ENCODE measurements at regions not wholly inside any gene's neighbourhood (a gene's known extent, or its start where the extent isn't known, plus 50 kb on each side); places are given as distances from the start of the nearest gene placed in this dataset.

DNA sequence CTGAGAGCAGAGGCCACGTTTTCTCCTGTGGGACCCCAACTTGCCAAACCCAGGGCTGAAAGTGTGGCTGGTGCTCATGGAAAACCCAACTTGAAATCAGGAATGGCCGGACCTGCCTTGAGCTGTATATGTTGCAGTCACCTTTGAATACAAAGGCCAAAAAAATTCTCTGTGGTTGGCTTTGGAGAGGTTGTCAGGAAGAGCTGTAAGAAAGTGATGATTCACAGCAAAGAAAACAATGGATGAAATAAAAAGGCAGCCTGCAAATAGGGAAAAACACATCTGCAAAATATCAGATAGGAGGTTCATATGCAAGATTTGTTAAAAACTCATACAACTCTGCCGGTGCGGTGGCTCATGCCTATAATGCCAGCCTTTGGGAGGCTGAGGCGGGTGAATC, 715.8 kb downstream of the UQCRFS1 start:
- DNase-seq: no peak

- DNase-seq: no peak
Observed at GRCh38 chr19:28495046-28495445, 717.9 kb downstream of the UQCRFS1 start.

DNA sequence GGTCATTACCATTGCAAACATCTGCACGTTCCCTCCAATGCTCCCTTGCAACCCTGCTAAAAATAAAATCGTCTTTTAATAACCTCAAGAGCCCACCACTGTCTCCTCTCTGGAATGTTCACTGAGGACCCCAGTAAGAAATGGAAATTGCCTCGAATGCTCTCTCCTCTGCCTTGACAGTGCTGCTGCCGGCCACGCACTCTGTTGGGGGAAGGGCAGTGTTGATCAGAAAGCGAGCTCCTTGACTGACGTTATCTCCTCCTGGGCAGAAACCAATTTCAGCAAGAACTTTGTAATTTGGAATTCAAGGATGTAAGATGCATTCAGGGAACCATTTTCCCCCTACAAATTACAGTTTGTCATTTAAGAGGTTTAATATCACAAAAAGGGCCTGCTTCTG, 718.5 kb downstream of the UQCRFS1 start:
- no peak for DNase-seq

GRCh38 chr19:28493884-28494283, 719.1 kb downstream of the UQCRFS1 start:
- DNase-seq: no peak

DNA sequence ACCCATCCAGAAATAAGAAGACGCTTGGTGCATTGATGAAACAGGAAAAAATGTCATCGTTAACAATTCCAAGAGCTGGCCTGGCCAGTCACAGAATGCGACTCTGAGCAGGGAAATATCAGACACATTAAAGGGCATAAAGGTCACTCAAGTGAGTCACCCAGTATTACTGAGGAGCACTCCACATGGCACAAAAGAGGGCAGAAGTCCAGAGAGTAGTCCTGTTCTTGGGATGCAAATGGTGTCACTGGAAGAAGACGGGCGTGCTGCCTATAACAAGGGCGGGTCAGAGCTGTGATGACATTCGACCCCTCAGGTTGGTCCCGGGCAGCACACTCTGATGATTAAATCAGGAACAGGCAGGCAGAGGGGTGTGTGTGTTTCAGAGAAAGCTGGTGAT, 720.3 kb downstream of the UQCRFS1 start:
- DNase-seq: no peak

GRCh38 chr19:28492201-28492600, 720.8 kb downstream of the UQCRFS1 start:
- no peak for DNase-seq

GRCh38 chr19:28489776-28490175, 723.2 kb downstream of the UQCRFS1 start:
- no peak for DNase-seq

GRCh38 chr19:28489126-28489660, 723.8 kb downstream of the UQCRFS1 start:
- DNase-seq: no peak

GRCh38 chr19:28487999-28488398, 725.0 kb downstream of the UQCRFS1 start:
- no peak for DNase-seq

DNA sequence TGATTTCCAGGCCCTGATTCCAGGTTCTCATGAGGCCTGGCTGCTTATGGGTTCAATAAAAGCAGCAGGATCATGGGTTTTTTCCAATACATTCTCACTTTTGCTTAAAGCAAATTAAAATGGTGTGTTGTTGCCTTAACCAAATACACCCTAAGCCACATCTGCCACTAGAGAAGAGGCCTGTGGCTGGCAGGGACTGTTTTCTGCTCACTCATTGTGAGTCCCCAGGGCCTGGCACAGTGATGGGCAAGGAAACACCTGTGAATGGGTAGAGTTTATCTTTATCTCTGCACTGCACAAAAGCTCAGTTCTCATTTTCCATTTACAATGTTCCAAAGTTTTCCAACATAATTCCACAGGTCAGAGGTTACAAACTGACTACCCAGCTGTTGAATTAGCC, 726.0 kb downstream of the UQCRFS1 start:
- no peak for DNase-seq

GRCh38 chr19:28486473-28486872, 726.5 kb downstream of the UQCRFS1 start:
- DNase-seq: no peak

DNA sequence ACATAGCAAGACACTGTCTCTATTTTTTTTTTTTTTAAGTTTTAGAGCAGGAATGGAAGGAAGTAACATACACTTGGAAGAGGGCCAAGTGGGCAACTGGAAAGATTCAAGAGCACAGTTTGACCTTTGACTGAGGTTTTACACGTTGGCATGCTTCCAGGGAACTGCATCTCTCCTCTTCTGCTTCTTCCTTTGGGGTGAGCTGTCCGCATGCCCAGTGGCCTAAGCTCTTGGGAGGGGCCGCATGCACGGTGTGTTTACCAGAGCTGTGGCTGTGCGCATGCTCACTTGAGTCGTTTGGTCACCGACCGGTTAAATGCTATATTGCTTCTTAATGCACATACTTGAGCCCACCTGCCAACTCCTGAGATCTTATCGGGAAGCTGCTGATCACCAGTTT, 727.7 kb downstream of the UQCRFS1 start:
- no peak for DNase-seq

DNA sequence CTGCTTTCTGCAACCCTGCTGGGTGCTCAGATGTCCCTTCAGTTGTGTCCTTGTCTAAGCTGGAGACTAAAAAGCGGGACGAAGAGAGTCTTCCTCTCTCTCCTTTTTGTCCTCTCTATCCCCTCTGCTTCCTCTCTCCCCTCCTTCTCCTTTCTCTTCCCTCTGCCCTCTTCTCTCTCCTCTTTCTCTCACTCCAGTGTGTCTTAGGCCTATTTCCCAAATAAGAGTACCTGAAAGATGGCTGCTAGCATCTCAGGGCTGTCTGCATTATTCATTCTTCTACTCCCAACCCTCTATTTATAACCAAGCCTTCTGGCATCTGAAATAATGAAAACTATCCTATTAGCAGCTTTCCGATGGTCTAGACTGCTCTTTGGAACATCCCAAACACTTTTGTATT, 729.8 kb downstream of the UQCRFS1 start:
- DNase-seq: no peak

- no peak for DNase-seq
Observed at GRCh38 chr19:28482221-28482620, 730.7 kb downstream of the UQCRFS1 start.

- DNase-seq: no peak
Observed at GRCh38 chr19:28481674-28482073, 731.3 kb downstream of the UQCRFS1 start.

- no peak for DNase-seq
Observed at GRCh38 chr19:28475525-28475924, 737.4 kb downstream of the UQCRFS1 start.

GRCh38 chr19:28472843-28473242, 740.1 kb downstream of the UQCRFS1 start:
- DNase-seq: no peak

DNA sequence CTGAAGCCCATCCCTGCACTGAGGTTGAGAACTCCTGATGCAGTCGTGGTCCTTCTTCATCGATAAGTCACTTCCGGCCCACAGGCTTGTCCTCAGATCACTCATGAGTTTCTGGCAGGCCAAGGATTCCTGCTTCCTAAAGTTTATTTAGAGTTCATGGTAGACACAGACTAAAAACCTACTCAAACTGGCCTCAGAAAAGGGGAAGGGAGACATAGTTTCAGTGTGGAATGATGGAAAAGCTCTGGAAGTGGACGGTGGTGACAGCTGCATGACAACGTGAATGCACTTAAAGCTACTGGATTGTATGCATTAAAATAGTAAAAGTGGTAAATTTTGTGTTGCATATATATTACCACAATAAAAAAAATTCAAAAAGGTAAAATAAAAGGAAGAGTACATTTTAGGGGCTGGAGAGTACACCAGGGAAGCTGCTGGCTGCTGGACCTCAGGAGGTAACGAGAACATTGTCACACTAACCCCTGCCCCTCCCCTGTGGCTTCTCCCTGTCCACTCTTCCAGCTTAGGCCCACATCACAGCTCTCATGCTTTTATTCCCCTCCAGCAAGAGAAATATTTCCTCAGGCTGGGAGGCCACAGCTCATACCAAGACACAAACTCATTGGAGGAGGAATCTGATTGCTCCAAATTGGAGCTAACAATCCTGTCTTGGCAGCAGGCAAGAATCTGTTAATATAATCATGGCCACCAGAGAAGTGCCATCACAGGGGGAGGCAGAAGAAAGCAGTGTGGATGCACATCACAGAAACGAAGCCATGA, 741.0 kb downstream of the UQCRFS1 start:
- DNase-seq: no peak

GRCh38 chr19:28469544-28469943, 743.4 kb downstream of the UQCRFS1 start:
- DNase-seq: no peak

DNA sequence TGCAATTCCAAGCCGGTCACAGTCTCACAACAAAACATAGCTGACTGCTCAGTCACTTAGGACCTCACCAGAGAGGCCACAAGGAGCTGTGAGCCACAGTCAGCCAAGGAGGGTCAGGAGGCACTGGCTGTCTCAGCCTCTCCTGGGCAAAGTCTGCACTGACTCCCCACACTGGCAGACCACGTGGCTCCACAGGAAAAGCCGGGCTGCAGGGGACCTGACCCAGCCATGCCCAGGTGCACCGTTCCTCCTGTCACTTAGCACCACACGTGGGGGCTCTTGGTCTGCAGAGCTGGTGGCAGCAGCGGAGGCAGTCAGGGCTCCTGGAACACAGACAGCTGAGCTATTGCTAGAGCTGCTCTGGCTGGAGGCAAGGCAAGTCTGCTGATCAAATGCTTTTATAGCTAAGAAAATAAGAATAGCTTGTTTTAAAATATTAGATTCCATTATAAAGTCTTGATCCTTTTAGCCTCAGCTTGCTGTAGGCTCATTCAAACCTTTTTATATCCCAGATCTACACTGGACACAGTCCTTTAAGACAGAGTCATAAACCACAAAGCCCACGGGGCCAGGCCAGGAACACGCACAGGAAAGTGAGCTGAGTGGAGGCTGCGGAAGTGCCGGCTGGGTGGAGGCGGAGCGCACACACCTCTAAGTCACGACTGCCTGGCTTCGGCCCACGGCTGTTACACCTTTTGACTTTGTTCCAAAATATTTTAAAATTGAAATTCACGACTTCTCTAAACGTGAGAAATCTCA, 744.1 kb downstream of the UQCRFS1 start:
- DNase-seq: peak in 1 of 2 experiments; percentile 20

- DNase-seq: peak in 1 of 2 experiments; percentile 29
Observed at GRCh38 chr19:28466107-28467045, 746.6 kb downstream of the UQCRFS1 start.

DNA sequence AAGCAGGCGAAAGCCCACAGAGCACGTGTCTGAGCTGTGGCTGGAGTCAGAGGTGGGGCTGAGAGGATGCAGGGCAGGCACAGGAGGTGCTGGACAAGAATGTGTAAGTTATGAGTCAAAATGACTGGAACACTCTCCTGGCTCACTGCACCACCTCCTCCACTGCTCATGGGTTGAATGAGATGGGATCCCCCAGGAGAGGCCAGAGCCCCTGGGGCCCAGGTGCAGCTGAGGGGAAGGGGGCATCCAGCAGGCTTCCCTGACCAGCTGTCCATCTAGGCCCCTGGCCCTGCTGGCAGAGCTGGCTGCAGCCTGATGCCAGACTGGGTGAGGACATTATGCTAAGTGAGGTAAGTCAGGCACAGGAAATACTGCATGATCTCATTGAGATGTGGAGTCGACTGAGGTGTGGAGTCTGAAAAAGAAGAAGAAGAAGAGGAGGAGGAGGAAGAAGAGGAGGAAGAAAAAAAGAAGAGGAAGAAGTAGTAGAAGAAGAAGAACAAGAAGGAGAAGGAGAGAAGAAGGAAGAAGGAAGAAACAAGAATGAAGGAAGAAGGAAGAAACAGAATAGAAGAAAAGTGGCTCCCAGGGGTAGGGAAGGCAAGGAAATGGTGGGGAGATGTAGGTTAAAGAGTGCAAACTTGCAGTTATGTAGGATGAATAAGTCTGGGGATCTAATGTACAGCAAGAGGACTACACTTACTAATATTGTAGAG, 747.4 kb downstream of the UQCRFS1 start:
- DNase-seq: no peak

All from SHP77 (cell line).